ENCODE measurements at regions not wholly inside any gene's neighbourhood (a gene's known extent, or its start where the extent isn't known, plus 50 kb on each side); places are given as distances from the start of the nearest gene placed in this dataset.

DNA sequence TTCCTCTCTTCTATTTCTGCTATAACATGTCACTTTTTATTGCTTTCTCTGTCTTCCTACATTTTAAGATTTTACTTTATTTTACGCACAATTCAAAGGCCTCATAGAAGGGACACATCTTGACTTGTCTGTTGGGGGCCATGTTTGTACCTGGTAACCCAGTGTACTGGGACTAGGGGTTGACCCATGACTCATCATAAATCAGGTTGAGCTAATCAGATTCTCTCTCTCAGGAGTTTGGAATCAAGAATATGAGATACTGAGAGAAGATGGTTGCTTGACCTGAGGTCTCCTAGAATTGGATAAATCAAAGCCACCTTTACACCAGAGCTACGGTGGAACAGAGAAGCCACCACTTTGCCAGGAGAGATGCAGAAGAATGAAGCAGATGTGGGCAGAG, 153.0 kb downstream of the UXS1 start:
- TF ChIP-seq, protein P1, sequence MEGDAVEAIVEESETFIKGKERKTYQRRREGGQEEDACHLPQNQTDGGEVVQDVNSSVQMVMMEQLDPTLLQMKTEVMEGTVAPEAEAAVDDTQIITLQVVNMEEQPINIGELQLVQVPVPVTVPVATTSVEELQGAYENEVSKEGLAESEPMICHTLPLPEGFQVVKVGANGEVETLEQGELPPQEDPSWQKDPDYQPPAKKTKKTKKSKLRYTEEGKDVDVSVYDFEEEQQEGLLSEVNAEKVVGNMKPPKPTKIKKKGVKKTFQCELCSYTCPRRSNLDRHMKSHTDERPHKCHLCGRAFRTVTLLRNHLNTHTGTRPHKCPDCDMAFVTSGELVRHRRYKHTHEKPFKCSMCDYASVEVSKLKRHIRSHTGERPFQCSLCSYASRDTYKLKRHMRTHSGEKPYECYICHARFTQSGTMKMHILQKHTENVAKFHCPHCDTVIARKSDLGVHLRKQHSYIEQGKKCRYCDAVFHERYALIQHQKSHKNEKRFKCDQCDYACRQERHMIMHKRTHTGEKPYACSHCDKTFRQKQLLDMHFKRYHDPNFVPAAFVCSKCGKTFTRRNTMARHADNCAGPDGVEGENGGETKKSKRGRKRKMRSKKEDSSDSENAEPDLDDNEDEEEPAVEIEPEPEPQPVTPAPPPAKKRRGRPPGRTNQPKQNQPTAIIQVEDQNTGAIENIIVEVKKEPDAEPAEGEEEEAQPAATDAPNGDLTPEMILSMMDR (conservative IDR thresholded peaks at IDR 0.05; ENCODE audit: low read length), result no peak
- no peak for TF ChIP-seq EZH2phosphoT487 (IDR thresholded peaks at IDR 0.05; ENCODE audit: borderline replicate concordance, low read depth, low read length)
